Activated T-cell treated with anti-CD3 and anti-CD28 coated beads, Interleukin-2, amount 50 U/mL, for 4 hours (primary cell): ENCODE measurements at regions not wholly inside any gene's neighbourhood (a gene's known extent, or its start where the extent isn't known, plus 50 kb on each side); places are given as distances from the start of the nearest gene placed in this dataset.
"Not testable (repeated sequence)": the region's sequence is repeated elsewhere in the genome, so short reads cannot be mapped to it uniquely, and the experiment has no call there.

Experiments used
- ATAC-seq, 2 donors: fragments of 200-7000 bp; cut with Tn5 transposase; one replicate each; pipeline ENCODE4 v1.10.0; 2021
- DNase-seq: peaks from one replicate; pipeline ENCODE4 v3.0.0-alpha.2; 2020
- H3K27me3 Mint-ChIP-seq: one replicate; pipeline ENCODE4 v1.8.0; 2021; ENCODE audit warnings: low read depth, mixed read lengths
- H3K36me3 Mint-ChIP-seq: one replicate; pipeline ENCODE4 v1.8.0; 2022; ENCODE audit warnings: mixed read lengths; ENCODE audit not compliant: insufficient read depth
- H3K4me1 Mint-ChIP-seq: one replicate; pipeline ENCODE4 v1.8.0; 2021; ENCODE audit warnings: low read depth, mixed read lengths
- H3K4me3 Mint-ChIP-seq: one replicate; pipeline ENCODE4 v1.8.0; 2021; ENCODE audit warnings: mild to moderate bottlenecking, moderate library complexity, mixed read lengths
- H3K9me3 Mint-ChIP-seq: one replicate; pipeline ENCODE4 v1.8.0; 2021; ENCODE audit warnings: mixed read lengths

- Mint-ChIP-seq H3K27me3 (no peaks in the 10 kb centered on the region), H3K4me3 (no peak overlapping the region), H3K9me3 (no peaks in the 10 kb centered on the region), H3K36me3 (no peaks in the 10 kb centered on the region), H3K4me1 (no peaks in the 10 kb centered on the region)
- DNase-seq (no peak), ATAC-seq (no peak)
These were observed 114.5 kb downstream of the POSTN start for GRCh38 chr13:37484056-37484455.

GRCh38 chr13:37482331-37482730 is 116.2 kb downstream of the POSTN start:
- no peak for DNase-seq
- H3K4me1 Mint-ChIP-seq = no peaks in the 10 kb centered on the region
- no peak overlapping the region for H3K4me3 Mint-ChIP-seq
- no peak for ATAC-seq
- no peaks in the 10 kb centered on the region for H3K27me3 Mint-ChIP-seq
- no peaks in the 10 kb centered on the region for H3K36me3 Mint-ChIP-seq
- H3K9me3 Mint-ChIP-seq = no peaks in the 10 kb centered on the region

- ATAC-seq (no peak), DNase-seq (no peak)
- no peaks in the 10 kb centered on the region for H3K9me3 Mint-ChIP-seq
- H3K4me3 Mint-ChIP-seq = no peak overlapping the region
- H3K4me1 Mint-ChIP-seq = no peaks in the 10 kb centered on the region
- no peaks in the 10 kb centered on the region for H3K27me3 Mint-ChIP-seq
- H3K36me3 Mint-ChIP-seq = no peaks in the 10 kb centered on the region
These were observed 116.7 kb downstream of the POSTN start for GRCh38 chr13:37481885-37482227.

GRCh38 chr13:37481011-37481884 is 117.3 kb downstream of the POSTN start:
- Mint-ChIP-seq H3K27me3 (no peaks in the 10 kb centered on the region), H3K4me3 (no peak overlapping the region), H3K36me3 (no peaks in the 10 kb centered on the region), H3K4me1 (no peaks in the 10 kb centered on the region), H3K9me3 (no peaks in the 10 kb centered on the region)
- ATAC-seq (no peak), DNase-seq (no peak)

- no peaks in the 10 kb centered on the region for H3K36me3 Mint-ChIP-seq
- H3K27me3 Mint-ChIP-seq = no peaks in the 10 kb centered on the region
- no peak for DNase-seq
- ATAC-seq = no peak
- no peak overlapping the region for H3K4me3 Mint-ChIP-seq
- no peaks in the 10 kb centered on the region for H3K4me1 Mint-ChIP-seq
- no peaks in the 10 kb centered on the region for H3K9me3 Mint-ChIP-seq
These were observed 118.7 kb downstream of the POSTN start for GRCh38 chr13:37479916-37480315.

- no peaks in the 10 kb centered on the region for H3K36me3 Mint-ChIP-seq
- DNase-seq = no peak
- peaks cover 6% of the 10 kb centered on the region for H3K9me3 Mint-ChIP-seq
- no peak overlapping the region for H3K4me3 Mint-ChIP-seq
- ATAC-seq = no peak
- H3K4me1 Mint-ChIP-seq = no peaks in the 10 kb centered on the region
- H3K27me3 Mint-ChIP-seq = no peaks in the 10 kb centered on the region
These were observed 121.7 kb downstream of the POSTN start for GRCh38 chr13:37476874-37477273.

- ATAC-seq (no peak), DNase-seq (no peak)
- H3K9me3 Mint-ChIP-seq = peaks cover 9% of the 10 kb centered on the region
- no peak overlapping the region for H3K4me3 Mint-ChIP-seq
- H3K27me3 Mint-ChIP-seq = no peaks in the 10 kb centered on the region
- no peaks in the 10 kb centered on the region for H3K4me1 Mint-ChIP-seq
- H3K36me3 Mint-ChIP-seq = no peaks in the 10 kb centered on the region
These were observed 122.6 kb downstream of the POSTN start for GRCh38 chr13:37475966-37476365.

GRCh38 chr13:37475151-37475550 is 123.4 kb downstream of the POSTN start:
- Mint-ChIP-seq H3K36me3 (no peaks in the 10 kb centered on the region), H3K27me3 (no peaks in the 10 kb centered on the region), H3K4me1 (no peaks in the 10 kb centered on the region), H3K9me3 (peaks cover 9% of the 10 kb centered on the region), H3K4me3 (no peak overlapping the region)
- DNase-seq (no peak), ATAC-seq (no peak)

- no peak overlapping the region for H3K4me3 Mint-ChIP-seq
These were observed 125.5 kb downstream of the POSTN start for GRCh38 chr13:37473035-37473434.

GRCh38 chr13:37472266-37472665 is 126.3 kb downstream of the POSTN start:
- not testable (repeated sequence) for H3K4me1 Mint-ChIP-seq, DNase-seq, H3K36me3 Mint-ChIP-seq, H3K4me3 Mint-ChIP-seq, H3K27me3 Mint-ChIP-seq, H3K9me3 Mint-ChIP-seq, ATAC-seq

More at GRCh38 chr13:37473035-37473434, 125.5 kb downstream of the POSTN start:
- Mint-ChIP-seq H3K9me3 (peaks cover 9% of the 10 kb centered on the region), H3K4me1 (no peaks in the 10 kb centered on the region), H3K36me3 (no peaks in the 10 kb centered on the region), H3K27me3 (no peaks in the 10 kb centered on the region)
- no peak for ATAC-seq
- no peak for DNase-seq

- Mint-ChIP-seq H3K4me1 (no peaks in the 10 kb centered on the region), H3K36me3 (no peaks in the 10 kb centered on the region), H3K27me3 (no peaks in the 10 kb centered on the region), H3K4me3 (no peak overlapping the region), H3K9me3 (peaks cover under 1% of the 10 kb centered on the region)
- ATAC-seq (no peak), DNase-seq (no peak)
These were observed 138.4 kb downstream of the POSTN start for GRCh38 chr13:37460166-37460565.

GRCh38 chr13:37457612-37458011 is 141.0 kb downstream of the POSTN start:
- DNase-seq (no peak), ATAC-seq (no peak)
- Mint-ChIP-seq H3K4me1 (no peaks in the 10 kb centered on the region), H3K4me3 (no peak overlapping the region), H3K36me3 (no peaks in the 10 kb centered on the region), H3K9me3 (peaks cover 14% of the 10 kb centered on the region), H3K27me3 (no peaks in the 10 kb centered on the region)

- Mint-ChIP-seq H3K4me1 (no peaks in the 10 kb centered on the region), H3K36me3 (no peaks in the 10 kb centered on the region), H3K4me3 (no peak overlapping the region), H3K9me3 (peaks cover 14% of the 10 kb centered on the region), H3K27me3 (no peaks in the 10 kb centered on the region)
- DNase-seq = no peak
- no peak for ATAC-seq
These were observed 142.1 kb downstream of the POSTN start for GRCh38 chr13:37456506-37456905.

- H3K4me1 Mint-ChIP-seq = no peaks in the 10 kb centered on the region
- no peaks in the 10 kb centered on the region for H3K27me3 Mint-ChIP-seq
- H3K9me3 Mint-ChIP-seq = peaks cover 14% of the 10 kb centered on the region
- no peak overlapping the region for H3K4me3 Mint-ChIP-seq
- DNase-seq = no peak
- ATAC-seq = no peak
- H3K36me3 Mint-ChIP-seq = no peaks in the 10 kb centered on the region
These were observed 142.5 kb downstream of the POSTN start for GRCh38 chr13:37456041-37456440.

GRCh38 chr13:37453246-37453645 is 145.3 kb downstream of the POSTN start:
- Mint-ChIP-seq H3K4me1 (no peaks in the 10 kb centered on the region), H3K27me3 (no peaks in the 10 kb centered on the region), H3K4me3 (no peak overlapping the region), H3K36me3 (no peaks in the 10 kb centered on the region), H3K9me3 (peaks cover 14% of the 10 kb centered on the region)
- DNase-seq (no peak), ATAC-seq (no peak)
